Large intestine (tissue), 3 donors: ENCODE measurements at regions not wholly inside any gene's neighbourhood (a gene's known extent, or its start where the extent isn't known, plus 50 kb on each side); places are given as distances from the start of the nearest gene placed in this dataset.

Source experiments
- DNase-seq, 2 donors: peaks; one replicate each; pipeline versions ENCODE4 v3.0.0 to v3.0.0-alpha.2; 2013
- H3K27ac ChIP-seq: one replicate; pipeline ENCODE4 v1.5.1; 2013; ENCODE audit warnings: low read length
- H3K27me3 ChIP-seq: 2 replicates; pipeline ENCODE4 v1.6.1; 2013; ENCODE audit warnings: low read length; ENCODE audit not compliant: control insufficient read depth, insufficient read depth
- H3K36me3 ChIP-seq: 2 replicates; pipeline ENCODE4 v1.6.1; 2013; ENCODE audit warnings: low read length; ENCODE audit not compliant: control insufficient read depth, insufficient read depth
- H3K4me1 ChIP-seq: one replicate; pipeline ENCODE4 v1.6.1; 2013; ENCODE audit warnings: low read length; ENCODE audit not compliant: control insufficient read depth, insufficient read depth
- H3K4me3 ChIP-seq: one replicate; pipeline ENCODE4 v1.5.1; 2013; ENCODE audit warnings: low read length
- H3K9me3 ChIP-seq: one replicate; pipeline ENCODE4 v1.6.1; 2013; ENCODE audit warnings: mild to moderate bottlenecking, low read depth, low read length, moderate library complexity; ENCODE audit not compliant: control insufficient read depth
- WGBS: methylation state at CpG from one replicate; pipeline ENCODE4 v1.1.5; 2013; ENCODE audit warnings: low lambda C conversion rate; ENCODE audit not compliant: insufficient coverage; 5-methylcytosine and 5-hydroxymethylcytosine counted together

DNA sequence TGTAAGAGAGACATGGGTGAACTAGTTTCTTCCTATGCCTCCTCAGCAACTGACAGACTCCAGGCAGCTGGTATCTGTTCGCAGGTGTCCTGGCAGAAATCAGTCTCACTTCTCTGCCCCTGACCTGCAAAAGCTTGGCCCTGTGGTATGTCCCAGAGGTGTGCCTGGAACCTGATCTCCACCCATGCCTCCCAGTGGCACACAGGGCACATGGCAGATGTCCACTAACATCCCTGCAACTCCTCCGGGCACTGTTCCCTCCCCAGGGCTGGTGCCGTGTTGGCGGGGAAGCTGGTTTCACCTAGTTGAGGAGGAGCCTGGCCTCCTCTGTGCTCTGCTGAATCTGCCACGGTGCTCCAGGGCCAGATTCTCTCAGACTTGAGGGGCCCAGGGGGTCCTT lies 123.3 kb upstream of the GGTLC1 start:
- WGBS: no CpG with 5 or more reads among the region's 5 CpGs
- H3K9me3 ChIP-seq: no peaks in the 10 kb centered on the region
- H3K4me3 ChIP-seq: no peak overlapping the region
- no peak for DNase-seq
- H3K36me3 ChIP-seq: no peaks in the 10 kb centered on the region
- H3K27ac ChIP-seq: no peak overlapping the region
- H3K4me1 ChIP-seq: no peaks in the 10 kb centered on the region
- H3K27me3 ChIP-seq: no peaks in the 10 kb centered on the region

DNA sequence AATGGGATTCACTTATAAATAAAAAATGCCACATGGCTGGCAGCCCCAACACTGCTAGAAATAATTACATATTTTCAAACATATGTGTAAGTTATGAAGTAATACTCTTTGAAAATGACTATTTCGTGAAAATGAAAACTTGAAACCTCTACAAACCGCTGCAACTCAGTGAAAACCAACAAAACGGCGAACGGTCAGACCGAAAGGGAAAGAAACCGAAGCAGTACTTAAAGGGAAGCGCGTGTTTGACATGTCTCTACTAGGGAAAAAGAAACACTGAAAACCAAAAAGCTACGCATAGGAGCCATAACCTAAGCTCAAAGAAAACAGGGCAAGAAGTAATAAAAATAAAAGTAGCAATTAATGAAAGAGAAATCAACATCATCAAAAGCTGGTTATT lies 121.0 kb upstream of the GGTLC1 start:
- no peaks in the 10 kb centered on the region for H3K27me3 ChIP-seq
- H3K4me3 ChIP-seq: no peak overlapping the region
- no peaks in the 10 kb centered on the region for H3K4me1 ChIP-seq
- H3K27ac ChIP-seq: no peak overlapping the region
- no peaks in the 10 kb centered on the region for H3K9me3 ChIP-seq
- H3K36me3 ChIP-seq: no peaks in the 10 kb centered on the region
- 94% methylated on average over 2 of the region's 10 CpGs for WGBS
- DNase-seq: no peak

DNA sequence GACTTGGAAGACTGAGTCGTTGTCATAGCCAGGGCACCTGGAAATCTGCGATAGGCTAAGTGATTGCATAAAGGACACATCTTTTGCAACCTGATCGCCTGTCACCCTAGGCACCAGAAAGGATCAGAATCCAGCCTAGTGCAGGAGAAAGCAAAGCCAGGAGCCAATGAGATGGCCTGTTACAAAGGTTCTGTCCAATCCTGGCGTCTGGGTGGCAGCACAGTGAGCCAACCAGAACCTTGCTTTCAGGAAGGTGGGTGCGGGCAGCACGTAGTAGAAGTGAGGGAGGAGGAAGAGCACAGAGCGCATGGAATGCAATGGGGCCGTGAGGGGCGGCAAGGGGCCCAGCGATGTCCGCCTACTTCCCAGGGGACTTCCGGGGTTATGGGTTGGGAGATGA lies 120.4 kb upstream of the GGTLC1 start:
- no CpG with 5 or more reads among the region's 12 CpGs for WGBS
- no peak overlapping the region for H3K27ac ChIP-seq
- H3K27me3 ChIP-seq: no peaks in the 10 kb centered on the region

DNA sequence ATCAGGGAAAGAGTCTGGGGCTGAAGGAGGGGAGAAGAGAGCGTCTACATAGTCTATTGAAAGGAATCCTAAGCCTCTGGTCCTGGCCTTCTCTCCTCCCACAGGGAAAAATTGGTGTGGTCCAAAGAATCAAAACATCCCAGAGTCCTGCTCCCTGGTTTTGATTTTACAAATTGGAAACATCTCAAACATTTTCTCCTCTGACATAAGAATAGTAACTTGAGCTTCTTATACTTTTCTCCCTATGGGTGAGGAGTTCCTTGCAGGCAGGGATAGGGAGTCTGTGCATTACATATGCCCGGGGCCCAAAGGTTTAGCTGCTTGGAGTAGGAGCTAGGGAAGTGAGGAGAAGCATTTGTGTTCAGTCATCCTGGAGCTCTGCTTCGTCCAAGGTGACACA lies 120.0 kb upstream of the GGTLC1 start:
- Histone ChIP-seq H3K27ac (no peak overlapping the region), H3K27me3 (no peaks in the 10 kb centered on the region), H3K9me3 (no peaks in the 10 kb centered on the region), H3K4me1 (no peaks in the 10 kb centered on the region), H3K36me3 (no peaks in the 10 kb centered on the region), H3K4me3 (no peak overlapping the region)
- DNase-seq: no peak
- WGBS: no CpG with 5 or more reads among the region's 3 CpGs

More for the DNA sequence above, 120.4 kb upstream of the GGTLC1 start:
- Histone ChIP-seq H3K4me3 (no peak overlapping the region), H3K9me3 (no peaks in the 10 kb centered on the region), H3K4me1 (no peaks in the 10 kb centered on the region), H3K36me3 (no peaks in the 10 kb centered on the region)
- DNase-seq: no peak

DNA sequence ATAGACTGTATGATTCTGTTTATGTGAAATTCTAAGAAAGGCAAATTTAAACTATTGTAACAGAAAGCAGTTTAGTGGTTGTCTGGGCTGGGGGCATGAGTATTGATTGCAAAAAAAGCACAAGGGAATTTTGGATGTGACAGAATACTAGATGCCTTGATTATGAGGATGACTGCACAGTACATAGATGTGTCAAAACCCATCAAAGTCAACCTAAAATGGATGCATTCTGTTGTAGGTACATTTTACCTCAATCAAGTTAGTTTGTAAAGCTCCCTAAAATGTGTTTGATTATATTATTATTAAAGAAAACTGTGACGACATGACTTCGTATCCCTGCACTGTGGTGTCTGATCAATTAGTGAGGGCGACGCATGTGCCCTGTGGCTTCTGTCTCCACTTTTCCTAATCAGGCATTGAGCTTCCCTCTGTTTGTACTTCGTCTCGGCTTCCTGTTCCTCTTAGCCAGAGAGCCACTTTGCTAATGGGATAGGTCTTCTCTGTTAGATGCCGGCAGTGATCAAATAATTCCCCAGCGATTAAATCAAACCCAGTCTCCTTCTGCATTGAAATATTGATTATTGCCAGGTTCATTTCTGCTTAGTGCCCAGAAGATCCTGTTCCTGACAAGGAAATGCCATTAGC lies 118.3 kb upstream of the GGTLC1 start:
- Histone ChIP-seq H3K4me1 (no peaks in the 10 kb centered on the region), H3K27me3 (no peaks in the 10 kb centered on the region), H3K9me3 (no peaks in the 10 kb centered on the region), H3K36me3 (no peaks in the 10 kb centered on the region), H3K4me3 (no peak overlapping the region), H3K27ac (no peak overlapping the region)
- 80% methylated on average over 1 of the region's 8 CpGs for WGBS
- no peak for DNase-seq

DNA sequence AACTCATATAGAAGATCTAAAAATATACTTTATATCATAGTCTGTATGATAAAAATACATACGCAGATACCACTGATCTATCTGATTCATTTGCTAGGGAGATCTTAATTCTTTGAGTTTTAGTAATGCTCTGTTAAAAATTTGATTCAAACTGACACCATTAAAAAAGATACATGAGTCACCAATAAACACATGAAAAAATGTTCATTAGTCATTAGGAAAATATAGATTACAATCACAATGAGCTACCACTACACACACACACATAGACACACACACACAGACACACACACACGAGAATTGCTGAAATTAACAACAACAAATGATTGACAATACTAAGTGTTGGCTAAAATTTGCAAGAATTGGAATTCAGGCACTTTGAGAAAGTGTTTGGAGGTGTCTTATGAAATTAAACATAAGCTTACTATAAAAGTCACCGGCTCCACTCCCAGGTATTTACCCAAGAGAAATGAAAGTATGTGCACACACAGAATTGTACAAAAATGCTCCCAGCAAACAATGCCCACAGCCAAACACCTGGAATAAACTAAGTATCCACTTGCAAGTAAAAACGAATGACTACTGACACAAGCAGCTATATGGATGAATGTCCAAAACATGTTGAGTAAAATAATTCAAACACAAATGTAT lies 117.7 kb upstream of the GGTLC1 start:
- Histone ChIP-seq H3K36me3 (no peaks in the 10 kb centered on the region), H3K27ac (no peak overlapping the region), H3K4me3 (no peak overlapping the region), H3K27me3 (no peaks in the 10 kb centered on the region), H3K4me1 (no peaks in the 10 kb centered on the region), H3K9me3 (no peaks in the 10 kb centered on the region)
- no peak for DNase-seq
- 100% methylated on average over 1 of the region's 4 CpGs for WGBS

DNA sequence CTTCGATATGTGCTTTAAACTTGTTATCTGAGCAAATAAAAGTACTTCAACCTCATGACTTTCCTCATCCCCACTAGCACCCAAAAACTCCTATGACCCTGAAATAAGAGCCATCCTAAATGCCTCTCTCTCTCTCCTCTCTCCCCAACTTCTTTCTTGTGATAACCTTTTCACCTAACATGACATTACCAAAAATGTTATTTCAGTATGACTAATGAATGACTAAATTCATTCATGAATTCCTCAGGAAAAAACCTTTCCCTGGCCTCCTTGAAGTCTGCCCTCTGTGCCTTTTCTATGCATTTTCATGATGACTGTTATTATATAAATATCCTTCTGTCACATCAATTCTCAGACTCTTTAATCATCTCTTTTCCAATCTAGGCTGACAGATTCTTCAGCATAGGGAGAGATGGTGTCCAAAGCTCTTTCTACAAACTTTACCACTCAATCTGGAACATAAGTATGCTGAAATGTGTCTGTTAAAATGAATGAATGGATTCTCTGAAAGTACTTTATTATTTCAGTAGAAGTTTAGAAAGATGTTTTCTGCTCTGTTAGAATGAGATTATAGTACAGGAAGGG lies 114.3 kb upstream of the GGTLC1 start:
- H3K27ac ChIP-seq: no peak overlapping the region
- H3K27me3 ChIP-seq: no peaks in the 10 kb centered on the region
- H3K36me3 ChIP-seq: no peaks in the 10 kb centered on the region
- H3K4me1 ChIP-seq: no peaks in the 10 kb centered on the region
- H3K4me3 ChIP-seq: no peak overlapping the region
- DNase-seq: no peak
- no peaks in the 10 kb centered on the region for H3K9me3 ChIP-seq
- 50% methylated on average over 1 of the region's 1 CpG for WGBS

DNA sequence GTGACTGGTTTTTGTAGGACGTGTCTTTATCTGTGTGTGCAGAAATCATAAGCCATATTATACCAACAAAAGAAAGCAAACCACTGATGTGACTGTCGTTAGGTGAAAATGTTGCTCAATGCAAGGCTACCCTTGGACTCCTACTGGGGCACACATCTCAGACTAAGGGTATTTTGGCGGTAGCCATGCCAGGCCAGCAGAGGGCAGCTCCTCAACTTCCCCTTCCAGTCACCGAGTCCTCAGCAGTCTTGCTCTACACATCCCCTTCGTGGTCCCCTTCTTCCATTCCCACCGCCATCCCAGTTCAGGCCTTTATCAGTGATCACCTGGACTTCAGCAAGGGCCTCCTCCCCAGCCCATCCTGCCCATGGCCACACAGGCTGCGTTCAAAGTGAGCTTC lies 113.7 kb upstream of the GGTLC1 start:
- DNase-seq: peak in 1 of 2 donors; percentile 32
- Histone ChIP-seq H3K27ac (no peak overlapping the region), H3K4me3 (no peak overlapping the region), H3K36me3 (no peaks in the 10 kb centered on the region), H3K4me1 (no peaks in the 10 kb centered on the region), H3K27me3 (no peaks in the 10 kb centered on the region), H3K9me3 (no peaks in the 10 kb centered on the region)
- 60% methylated on average over 2 of the region's 7 CpGs for WGBS

DNA sequence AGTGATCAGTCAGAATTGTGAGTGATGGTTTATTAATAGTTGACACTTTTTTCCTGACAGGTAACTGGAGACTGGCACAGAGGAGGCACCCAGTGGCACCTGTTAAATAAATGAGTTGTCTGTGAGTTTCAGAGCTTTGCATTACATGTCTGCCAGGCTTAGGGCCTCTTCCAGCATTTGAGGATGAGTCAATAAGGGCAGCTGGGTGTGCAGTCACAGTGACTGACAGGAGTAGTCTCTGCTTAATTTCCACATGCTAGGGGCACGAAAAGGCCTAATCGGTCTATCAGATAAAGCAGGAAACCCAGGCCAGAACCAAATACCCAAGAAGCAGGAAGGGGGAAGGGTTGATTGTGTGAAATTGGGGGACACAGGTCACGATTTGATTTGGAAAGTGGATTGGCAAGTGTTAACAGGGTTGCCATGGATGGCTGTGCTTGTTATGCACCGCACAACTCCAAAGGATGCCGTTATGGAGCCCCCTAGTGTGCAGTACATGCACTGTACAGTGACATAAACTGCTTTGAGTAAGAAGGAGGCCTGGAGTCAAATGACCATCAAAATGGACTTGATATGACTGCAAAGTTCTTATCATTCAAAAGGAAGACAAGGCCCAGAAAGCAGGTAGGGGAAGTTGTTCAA lies 111.9 kb upstream of the GGTLC1 start:
- WGBS: no CpG with 5 or more reads among the region's 5 CpGs
- DNase-seq: peak; percentile 47 to 48
- no peaks in the 10 kb centered on the region for H3K4me1 ChIP-seq

DNA sequence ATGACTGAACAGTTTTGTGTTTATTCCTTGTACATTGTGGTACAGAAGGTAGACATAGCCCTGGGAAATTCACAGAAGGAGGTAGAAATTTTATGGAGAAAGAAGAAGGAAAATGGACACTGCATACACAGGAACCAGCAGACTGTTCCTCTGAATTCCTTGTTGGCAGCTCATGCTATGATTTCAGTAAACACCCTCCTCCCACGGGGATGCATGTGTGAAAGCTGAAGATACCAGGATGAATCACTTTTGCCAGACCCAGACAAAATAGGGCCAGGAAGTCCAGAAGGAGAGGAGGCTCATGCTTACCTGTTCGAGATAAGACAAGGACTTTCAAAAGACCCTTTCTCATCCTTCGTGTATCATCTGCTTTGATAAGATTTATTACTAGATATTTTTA lies 110.3 kb upstream of the GGTLC1 start:
- 52% methylated on average over 2 of the region's 3 CpGs for WGBS
- Histone ChIP-seq H3K36me3 (no peaks in the 10 kb centered on the region), H3K4me1 (no peaks in the 10 kb centered on the region), H3K4me3 (no peak overlapping the region), H3K27ac (no peak overlapping the region), H3K27me3 (peaks cover 3% of the 10 kb centered on the region), H3K9me3 (no peaks in the 10 kb centered on the region)
- DNase-seq: no peak

More for the DNA sequence above, 111.9 kb upstream of the GGTLC1 start:
- Histone ChIP-seq H3K9me3 (no peaks in the 10 kb centered on the region), H3K27ac (no peak overlapping the region), H3K27me3 (peaks cover 3% of the 10 kb centered on the region), H3K36me3 (no peaks in the 10 kb centered on the region), H3K4me3 (no peak overlapping the region)
